ENCODE measurements at regions not wholly inside any gene's neighbourhood (a gene's known extent, or its start where the extent isn't known, plus 50 kb on each side); places are given as distances from the start of the nearest gene placed in this dataset.

DNA sequence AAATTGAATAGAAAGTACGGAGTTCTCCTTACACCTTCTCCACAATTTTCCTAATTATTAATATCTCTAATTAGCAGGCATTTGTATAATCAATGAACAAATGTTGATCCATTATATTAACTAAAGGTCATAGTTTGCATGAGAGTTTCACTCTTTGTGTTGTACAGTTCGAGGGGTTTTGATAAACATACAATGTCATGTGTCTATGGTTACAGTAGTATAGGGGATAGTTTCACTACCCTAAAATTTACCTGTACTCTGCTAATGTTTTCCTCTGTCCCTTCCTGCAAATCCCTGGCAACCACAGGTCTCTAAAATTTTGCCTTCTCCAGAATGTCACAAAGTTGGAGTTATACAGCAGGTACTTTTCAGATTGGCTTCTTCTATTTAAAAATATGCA lies 1199.8 kb upstream of the GJE1 start:
- H3K9me3 Mint-ChIP-seq (ENCODE audit: unreplicated experiment): no peaks in the 10 kb centered on the region
- no peak overlapping the region for H3K4me3 Mint-ChIP-seq (ENCODE audit: unreplicated experiment)
- H3K4me1 Mint-ChIP-seq (ENCODE audit: low read depth, unreplicated experiment): no peaks in the 10 kb centered on the region

DNA sequence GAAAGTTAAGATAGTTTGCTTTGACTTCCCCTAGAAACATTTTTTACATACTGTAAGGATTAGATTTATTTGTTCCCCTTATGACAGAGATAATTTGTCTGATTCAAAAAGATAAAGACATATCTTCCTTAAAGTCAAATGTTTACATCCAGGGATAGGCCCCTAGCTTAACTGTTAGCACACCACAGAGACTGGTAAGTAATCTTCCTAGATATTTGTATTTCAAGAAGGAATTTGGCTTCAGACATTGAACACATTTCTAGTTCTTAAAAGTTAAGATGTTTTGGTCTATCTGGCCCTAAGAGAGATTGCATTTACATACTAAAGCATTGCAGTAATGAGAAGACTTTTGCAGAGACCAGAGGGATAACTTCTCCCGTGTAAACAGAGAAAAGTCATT lies 1201.1 kb upstream of the GJE1 start:
- H3K27ac Mint-ChIP-seq (ENCODE audit: unreplicated experiment): no peak overlapping the region
- H3K27me3 ChIP-seq (ENCODE audit: insufficient read depth, low read length): no peaks in the 10 kb centered on the region
- no peak overlapping the region for H3K4me3 Mint-ChIP-seq (ENCODE audit: unreplicated experiment)
- no peak overlapping the region for H3K4me2 ChIP-seq (ENCODE audit: low read length)
- H3K79me2 ChIP-seq (ENCODE audit: insufficient read depth, low read length): no peaks in the 10 kb centered on the region
- H3K4me3 ChIP-seq (ENCODE audit: insufficient read depth, low read depth, low read length): no peak overlapping the region
- no peak overlapping the region for H2AFZ ChIP-seq (ENCODE audit: low read depth, low read length)
- H3K9ac ChIP-seq (ENCODE audit: low read length): no peak overlapping the region
- H4K20me1 ChIP-seq (ENCODE audit: insufficient read depth, low read length): no peaks in the 10 kb centered on the region
- FAIRE-seq (no peak), DNase-seq (ENCODE audit: low read depth) (no peak)
- no peaks in the 10 kb centered on the region for H3K9me3 Mint-ChIP-seq (ENCODE audit: unreplicated experiment)
- no peaks in the 10 kb centered on the region for H3K4me1 Mint-ChIP-seq (ENCODE audit: low read depth, unreplicated experiment)
- TF ChIP-seq CTCF (IDR thresholded peaks at IDR 0.05; ENCODE audit: insufficient read depth, low read depth, low read length) (no peak), EZH2 (IDR thresholded peaks at IDR 0.05; ENCODE audit: insufficient read depth, low read length) (no peak)
- no peaks in the 10 kb centered on the region for H3K27me3 Mint-ChIP-seq (ENCODE audit: low read depth, unreplicated experiment)
- H3K27ac ChIP-seq (ENCODE audit: low read depth, low read length): no peak overlapping the region
- H3K9me3 ChIP-seq (ENCODE audit: insufficient read depth, low read depth, low read length): no peaks in the 10 kb centered on the region
- no peaks in the 10 kb centered on the region for H3K36me3 ChIP-seq (ENCODE audit: insufficient read depth, low read length)
- H3K36me3 Mint-ChIP-seq (ENCODE audit: low read depth, unreplicated experiment): no peaks in the 10 kb centered on the region
- no peaks in the 10 kb centered on the region for H3K4me1 ChIP-seq (ENCODE audit: insufficient read depth, low read length)

More for the DNA sequence above, 1199.8 kb upstream of the GJE1 start:
- DNase-seq (ENCODE audit: low read depth) (no peak), FAIRE-seq (no peak)
- Histone ChIP-seq H3K4me2 (ENCODE audit: low read length) (no peak overlapping the region), H3K4me3 (ENCODE audit: insufficient read depth, low read depth, low read length) (no peak overlapping the region), H3K27ac (ENCODE audit: low read depth, low read length) (no peak overlapping the region), H3K9ac (ENCODE audit: low read length) (no peak overlapping the region), H2AFZ (ENCODE audit: low read depth, low read length) (no peak overlapping the region), H3K9me3 (ENCODE audit: insufficient read depth, low read depth, low read length) (no peaks in the 10 kb centered on the region), H3K4me1 (ENCODE audit: insufficient read depth, low read length) (no peaks in the 10 kb centered on the region), H4K20me1 (ENCODE audit: insufficient read depth, low read length) (no peaks in the 10 kb centered on the region), H3K36me3 (ENCODE audit: insufficient read depth, low read length) (no peaks in the 10 kb centered on the region), H3K79me2 (ENCODE audit: insufficient read depth, low read length) (no peaks in the 10 kb centered on the region), H3K27me3 (ENCODE audit: insufficient read depth, low read length) (no peaks in the 10 kb centered on the region)
- Mint-ChIP-seq H3K27ac (ENCODE audit: unreplicated experiment) (no peak overlapping the region), H3K27me3 (ENCODE audit: low read depth, unreplicated experiment) (no peaks in the 10 kb centered on the region), H3K36me3 (ENCODE audit: low read depth, unreplicated experiment) (no peaks in the 10 kb centered on the region)
- TF ChIP-seq EZH2 (IDR thresholded peaks at IDR 0.05; ENCODE audit: insufficient read depth, low read length): no peak
- TF ChIP-seq CTCF (IDR thresholded peaks at IDR 0.05; ENCODE audit: insufficient read depth, low read depth, low read length): no peak

DNA sequence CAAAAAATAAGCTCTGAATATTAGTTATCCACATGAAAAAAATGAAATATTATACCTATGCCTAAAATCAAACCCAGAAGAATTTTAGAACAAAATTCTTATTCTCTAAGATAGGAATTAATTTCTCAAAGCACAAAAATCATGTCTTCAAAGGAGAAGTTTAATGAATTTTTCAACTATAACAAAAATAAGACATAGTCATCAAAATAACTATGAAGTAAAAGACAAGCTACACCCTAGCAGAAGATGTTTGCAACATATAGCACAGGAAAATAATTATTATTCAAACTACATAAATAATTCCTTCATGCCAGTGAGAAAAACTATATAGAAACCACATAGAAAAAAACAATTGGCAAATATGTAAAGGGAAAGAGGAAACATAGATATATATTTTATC lies 1203.6 kb upstream of the GJE1 start:
- H3K27ac Mint-ChIP-seq (ENCODE audit: unreplicated experiment): no peak overlapping the region
- no peaks in the 10 kb centered on the region for H3K4me1 Mint-ChIP-seq (ENCODE audit: low read depth, unreplicated experiment)
- Histone ChIP-seq H2AFZ (ENCODE audit: low read depth, low read length) (no peak overlapping the region), H3K79me2 (ENCODE audit: insufficient read depth, low read length) (no peaks in the 10 kb centered on the region), H3K4me2 (ENCODE audit: low read length) (no peak overlapping the region), H3K27me3 (ENCODE audit: insufficient read depth, low read length) (no peaks in the 10 kb centered on the region), H3K36me3 (ENCODE audit: insufficient read depth, low read length) (no peaks in the 10 kb centered on the region), H4K20me1 (ENCODE audit: insufficient read depth, low read length) (no peaks in the 10 kb centered on the region), H3K9ac (ENCODE audit: low read length) (no peak overlapping the region), H3K27ac (ENCODE audit: low read depth, low read length) (no peak overlapping the region), H3K4me3 (ENCODE audit: insufficient read depth, low read depth, low read length) (no peak overlapping the region), H3K9me3 (ENCODE audit: insufficient read depth, low read depth, low read length) (no peaks in the 10 kb centered on the region), H3K4me1 (ENCODE audit: insufficient read depth, low read length) (no peaks in the 10 kb centered on the region)
- no peak overlapping the region for H3K4me3 Mint-ChIP-seq (ENCODE audit: unreplicated experiment)
- no peaks in the 10 kb centered on the region for H3K9me3 Mint-ChIP-seq (ENCODE audit: unreplicated experiment)
- FAIRE-seq (no peak), DNase-seq (ENCODE audit: low read depth) (no peak)
- no peaks in the 10 kb centered on the region for H3K36me3 Mint-ChIP-seq (ENCODE audit: low read depth, unreplicated experiment)
- TF ChIP-seq EZH2 (IDR thresholded peaks at IDR 0.05; ENCODE audit: insufficient read depth, low read length) (no peak), CTCF (IDR thresholded peaks at IDR 0.05; ENCODE audit: insufficient read depth, low read depth, low read length) (no peak)
- no peaks in the 10 kb centered on the region for H3K27me3 Mint-ChIP-seq (ENCODE audit: low read depth, unreplicated experiment)
